HCT116 (cell line): ENCODE measurements at regions not wholly inside any gene's neighbourhood (a gene's known extent, or its start where the extent isn't known, plus 50 kb on each side); places are given as distances from the start of the nearest gene placed in this dataset.

Experiments used
- ATAC-seq: fragments of 200-7000 bp; cut with Tn5 transposase; 2 replicates; pipeline ENCODE4 v1.9.1; 2020; ENCODE audit warnings: mild to moderate bottlenecking, moderate library complexity
- BruUV-seq: library from RNA; stranded (reverse); fragments of 400-500 nt; replicated peaks from 2 replicates; lab custom pipeline; 2021; lab: Mats Ljungman, UMichigan
- CTCF ChIA-PET: fragments of 300-600 bp; sonication (Branson Sonifier 250); formaldehyde crosslinking; loops from one replicate; lab custom pipeline; 2021; ENCODE audit warnings: antibody characterized with exemption; lab: Charles Lee
- POLR2A ChIA-PET: fragments of 300-600, 350-600 bp; sonication (Branson Sonifier 250); formaldehyde crosslinking; loops from one replicate; lab custom pipeline; 2021; ENCODE audit warnings: antibody characterized with exemption; lab: Charles Lee
- RAD21 ChIA-PET, 2 experiments: fragments of 300-600 bp; sonication (Branson Sonifier 250); formaldehyde crosslinking; loops; one replicate each; lab custom pipeline; 2023; ENCODE audit warnings: low total read pairs in 2 of 2; ENCODE audit not compliant: uncharacterized antibody in 2 of 2, unreplicated experiment in 2 of 2, low non-redundant PET in 1 of 2; lab: Charles Lee
- DNase-seq: peaks from one replicate; pipeline ENCODE4 v3.0.0-alpha.2; 2010; ENCODE audit warnings: low read depth, low spot score
- H2AFZ ChIP-seq: fragments of 200-600 bp; shearing (Covaris generic), sonication (generic); 2 replicates; pipeline ENCODE4 v1.6.1; 2017; ENCODE audit warnings: low read depth, mixed run types, mixed read lengths, antibody characterized with exemption, low read length; ENCODE audit not compliant: poor library complexity, severe bottlenecking
- H3K27ac ChIP-seq: 2 replicates; pipeline ENCODE4 v1.5.1; 2012; ENCODE audit warnings: low read depth, low read length
- H3K27me3 ChIP-seq: fragments of 200-600 bp; sonication (generic); 2 replicates; pipeline ENCODE4 v1.6.1; 2016; ENCODE audit warnings: mixed run types, low read length, mixed read lengths; ENCODE audit not compliant: insufficient read depth
- H3K36me3 ChIP-seq, 2 experiments: fragments of 200-500 bp in 1 of 2; fragments of 200-600 bp in 1 of 2; sonication (Bioruptor generic) in 1 of 2; sonication (generic) in 1 of 2; 2 replicates each; pipeline versions ENCODE4 v1.5.1 to v1.6.1; 2014 to 2016; ENCODE audit warnings: low read length in 2 of 2, inconsistent platforms in 1 of 2, mixed read lengths in 1 of 2, mixed run types in 1 of 2; ENCODE audit not compliant: insufficient read depth in 2 of 2, control insufficient read depth in 1 of 2
- H3K4me1 ChIP-seq, 2 experiments: fragments of 200-600 bp in 1 of 2; sonication (generic) in 1 of 2; 2 replicates each; pipeline versions ENCODE4 v1.5.1 to v1.6.1; 2012 to 2017; ENCODE audit warnings: low read length in 2 of 2, inconsistent platforms in 1 of 2, mild to moderate bottlenecking in 1 of 2, mixed read lengths in 1 of 2, mixed run types in 1 of 2, moderate library complexity in 1 of 2; ENCODE audit not compliant: insufficient read depth in 2 of 2, control insufficient read depth in 1 of 2
- H3K4me2 ChIP-seq: fragments of 200-600 bp; sonication (generic); 2 replicates; pipeline ENCODE4 v1.6.1; 2017; ENCODE audit warnings: mixed run types, low read length, mixed read lengths
- H3K4me3 ChIP-seq, 2 experiments: fragments of 200-600 bp in 1 of 2; sonication (generic) in 1 of 2; replicated peaks in 1 of 2; 2 replicates each; pipeline ENCODE4 v1.5.1; 2011 to 2016; ENCODE audit warnings: low read length in 2 of 2, control low read depth in 1 of 2, low read depth in 1 of 2, mild to moderate bottlenecking in 1 of 2, mixed read lengths in 1 of 2, mixed run types in 1 of 2
- H3K79me2 ChIP-seq: fragments of 200-600 bp; sonication (generic); 2 replicates; pipeline ENCODE4 v1.6.1; 2017; ENCODE audit warnings: mild to moderate bottlenecking, mixed run types, low read length, moderate library complexity, mixed read lengths; ENCODE audit not compliant: insufficient read depth
- H3K9ac ChIP-seq: fragments of 200-600 bp; sonication (generic); 2 replicates; pipeline ENCODE4 v1.6.1; 2016; ENCODE audit warnings: low read length, mixed read lengths
- H3K9me2 ChIP-seq: fragments of 200-600 bp; sonication (generic), shearing (Covaris generic); 2 replicates; pipeline ENCODE4 v1.6.1; 2017; ENCODE audit warnings: mixed run types, mild to moderate bottlenecking, moderate library complexity; ENCODE audit not compliant: insufficient read depth
- H3K9me3 ChIP-seq, 2 experiments: fragments of 200-500 bp in 1 of 2; fragments of 200-600 bp in 1 of 2; sonication (Bioruptor generic) in 1 of 2; sonication (generic) in 1 of 2; 2 replicates each; pipeline ENCODE4 v1.6.1; 2014 to 2017; ENCODE audit warnings: low read length in 2 of 2, mixed read lengths in 2 of 2, inconsistent platforms in 1 of 2, low read depth in 1 of 2, mild to moderate bottlenecking in 1 of 2, mixed run types in 1 of 2, moderate library complexity in 1 of 2; ENCODE audit not compliant: control insufficient read depth in 1 of 2, insufficient read depth in 1 of 2
- H4K20me1 ChIP-seq: fragments of 200-600 bp; sonication (generic), shearing (Covaris generic); 2 replicates; pipeline ENCODE4 v1.6.1; 2017; ENCODE audit warnings: mixed run types, mild to moderate bottlenecking, moderate library complexity; ENCODE audit not compliant: insufficient read depth
- ATF3 ChIP-seq: IDR thresholded peaks from 2 replicates; pipeline ENCODE4 v1.6.1; 2012
- CBX3 ChIP-seq: IDR thresholded peaks from 2 replicates; pipeline ENCODE4 v1.6.1; 2012; ENCODE audit warnings: low read depth
- CEBPB ChIP-seq: IDR thresholded peaks from 2 replicates; pipeline ENCODE4 v1.6.1; 2012; ENCODE audit warnings: low read depth
- CTCF ChIP-seq, 3 experiments: fragments of 200-600 bp in 1 of 3; sonication (generic) in 1 of 3; IDR thresholded peaks in 2 of 3; conservative IDR thresholded peaks in 1 of 3; 2 replicates each; pipeline ENCODE4 v1.5.1; 2012 to 2017; ENCODE audit warnings: low read depth in 2 of 3, low read length in 2 of 3, antibody characterized with exemption in 1 of 3, borderline replicate concordance in 1 of 3, control low read depth in 1 of 3, mild to moderate bottlenecking in 1 of 3, mixed read lengths in 1 of 3, mixed run types in 1 of 3, moderate library complexity in 1 of 3; ENCODE audit not compliant: insufficient read depth in 1 of 3
- EZH2 ChIP-seq: fragments of 200-600 bp; sonication (generic); IDR thresholded peaks from 2 replicates; pipeline ENCODE4 v1.6.1; 2017; ENCODE audit warnings: antibody characterized with exemption, mixed run types
- FOSL1 ChIP-seq: IDR thresholded peaks from 2 replicates; pipeline ENCODE4 v1.6.1; 2012; ENCODE audit warnings: low read depth
- RAD21 ChIP-seq: IDR thresholded peaks from 2 replicates; pipeline ENCODE4 v1.6.1; 2012; ENCODE audit warnings: low read depth, mild to moderate bottlenecking
- SIN3A ChIP-seq: IDR thresholded peaks from 2 replicates; pipeline ENCODE4 v1.6.1; 2012; ENCODE audit warnings: low read depth
- SP1 ChIP-seq: IDR thresholded peaks from 2 replicates; pipeline ENCODE4 v1.6.1; 2012; ENCODE audit warnings: low read depth
- TCF7L2 ChIP-seq: IDR thresholded peaks from 2 replicates; pipeline ENCODE4 v1.7.0; 2011; ENCODE audit warnings: borderline replicate concordance, inconsistent platforms; ENCODE audit not compliant: insufficient read depth, insufficient read length; ENCODE audit errors: extremely low read depth
- YY1 ChIP-seq: IDR thresholded peaks from 2 replicates; pipeline ENCODE4 v1.6.1; 2011; ENCODE audit warnings: low read length, low read depth, moderate library complexity, mild to moderate bottlenecking; ENCODE audit not compliant: insufficient replicate concordance; ENCODE audit errors: extremely low read depth
- ZNF274 ChIP-seq: fragments of 200-500 bp; sonication (Bioruptor generic); IDR thresholded peaks from 2 replicates; pipeline ENCODE4 v1.6.1; 2014; ENCODE audit warnings: mild to moderate bottlenecking, low read depth, low read length, inconsistent platforms
- intact Hi-C: fragments of 100-400 bp; cut with micrococcal nuclease; formaldehyde crosslinking; loops from 2 replicates; pipeline ENCODE4 v1.10.0; 2022

DNA sequence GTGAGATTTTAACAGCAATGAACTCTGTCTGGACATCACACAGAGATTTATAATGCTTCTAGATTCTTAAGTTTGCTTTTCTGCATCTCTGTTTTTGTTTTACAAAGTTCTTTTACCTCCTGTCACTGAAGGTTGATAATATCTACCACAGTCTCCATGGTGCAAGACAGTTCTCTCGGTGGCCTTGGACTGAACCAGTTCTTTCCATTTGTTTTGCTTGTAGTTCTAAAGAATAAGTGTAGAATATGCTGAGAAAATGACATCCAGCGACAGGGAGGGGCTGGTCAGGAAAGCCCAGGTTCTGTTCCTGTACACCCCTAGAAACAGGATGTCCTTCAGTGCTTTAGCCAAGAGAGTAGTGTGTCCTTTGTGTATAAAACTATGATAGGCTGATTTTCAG, 1079.5 kb upstream of the INTU start:
- H3K4me2 ChIP-seq: no peak overlapping the region
- CTCF ChIA-PET: interaction anchor here (1.0 kb wide), 1 partner anchor 30 kb away, joined by 4 read pairs; no protein-coding TSS in a partner anchor
- H3K27ac ChIP-seq: no peak overlapping the region
- no peak overlapping the region for H3K4me3 ChIP-seq
- TF ChIP-seq TCF7L2 (no peak), ATF3 (no peak), CEBPB (no peak), CBX3 (no peak), SP1 (no peak), ZNF274 (no peak), CTCF (IDR thresholded peaks at IDR 0.05 in 2 of 3, conservative IDR thresholded peaks at IDR 0.05 in 1 of 3; ENCODE audit: borderline replicate concordance in 1 of 3, insufficient read depth in 1 of 3, low read depth in 2 of 3, low read length in 2 of 3) (no peak), SIN3A (no peak), YY1 (no peak), RAD21 (no peak), FOSL1 (no peak), EZH2 (no peak)
- TF ChIP-seq, all 23 proteins: peak for 0
- no peak for DNase-seq
- H3K4me1 ChIP-seq: no peaks in the 10 kb centered on the region
- H3K9ac ChIP-seq: no peak overlapping the region
- no peaks in the 10 kb centered on the region for H3K36me3 ChIP-seq
- BruUV-seq: no TSS peak
- ChIA-PET POLR2A (no interaction called here), RAD21 (no interaction called here)
- no peaks in the 10 kb centered on the region for H3K9me2 ChIP-seq
- no peaks in the 10 kb centered on the region for H3K9me3 ChIP-seq
- intact Hi-C loops: no loop called here
- peak overlapping the region; percentile 26 for H2AFZ ChIP-seq
- ATAC-seq: no peak
- no peaks in the 10 kb centered on the region for H3K27me3 ChIP-seq
- H4K20me1 ChIP-seq: no peaks in the 10 kb centered on the region
- no peaks in the 10 kb centered on the region for H3K79me2 ChIP-seq
